Smooth muscle cell (in vitro differentiated cells): ENCODE measurements at regions not wholly inside any gene's neighbourhood (a gene's known extent, or its start where the extent isn't known, plus 50 kb on each side); places are given as distances from the start of the nearest gene placed in this dataset.

Experiments used
- DNase-seq: peaks from one replicate; lab custom pipeline; 2025; ENCODE audit not compliant: unreplicated experiment; lab: John Stamatoyannopoulos, UW
- H2AFZ ChIP-seq: fragments of 200-600 bp; sonication (generic); 2 replicates; pipeline ENCODE4 v1.6.0; 2016; ENCODE audit warnings: antibody characterized with exemption, low read depth, mild to moderate bottlenecking
- H3F3A ChIP-seq: fragments of 200-600 bp; sonication (generic); 2 replicates; pipeline ENCODE4 v1.6.0; 2017; ENCODE audit warnings: antibody characterized with exemption, low read depth
- H3K27ac ChIP-seq: fragments of 200-600 bp; sonication (generic); 2 replicates; pipeline ENCODE4 v1.5.1; 2016; ENCODE audit warnings: low read depth, mild to moderate bottlenecking
- H3K27me3 ChIP-seq: fragments of 200-600 bp; sonication (generic); 2 replicates; pipeline ENCODE4 v1.6.1; 2016; ENCODE audit warnings: low read depth, mild to moderate bottlenecking
- H3K36me3 ChIP-seq: fragments of 200-600 bp; sonication (generic); 2 replicates; pipeline ENCODE4 v1.5.1; 2016; ENCODE audit warnings: low read depth
- H3K4me1 ChIP-seq: fragments of 200-600 bp; sonication (generic); 2 replicates; pipeline ENCODE4 v1.5.1; 2016; ENCODE audit warnings: low read depth
- H3K4me2 ChIP-seq: fragments of 200-600 bp; sonication (generic); 2 replicates; pipeline ENCODE4 v1.6.0; 2016; ENCODE audit warnings: mild to moderate bottlenecking
- H3K4me3 ChIP-seq: fragments of 200-600 bp; sonication (generic); 2 replicates; pipeline ENCODE4 v1.5.1; 2016; ENCODE audit warnings: mild to moderate bottlenecking
- H3K79me2 ChIP-seq: fragments of 200-600 bp; sonication (generic); 2 replicates; pipeline ENCODE4 v1.6.0; 2016; ENCODE audit warnings: low read depth, mild to moderate bottlenecking
- H3K9ac ChIP-seq: fragments of 200-600 bp; sonication (generic); 2 replicates; pipeline ENCODE4 v1.6.0; 2016; ENCODE audit warnings: low read depth
- H3K9me3 ChIP-seq: fragments of 200-600 bp; sonication (generic); replicated peaks from 2 replicates; pipeline ENCODE4 v1.5.1; 2016; ENCODE audit warnings: low read depth
- H4K20me1 ChIP-seq: fragments of 200-600 bp; sonication (generic); 2 replicates; pipeline ENCODE4 v1.6.0; 2016; ENCODE audit warnings: low read depth
- WGBS: methylation state at CpG from one replicate; pipeline ENCODE4 v1.1.7; 2016; ENCODE audit warnings: low lambda C conversion rate; 5-methylcytosine and 5-hydroxymethylcytosine counted together
- TF ChIP-seq, protein P1 (sequence below): fragments of 200-600 bp; sonication (generic); IDR thresholded peaks from 2 replicates; pipeline ENCODE4 v1.5.1; 2017; ENCODE audit warnings: borderline replicate concordance, mild to moderate bottlenecking, antibody characterized with exemption; ENCODE audit not compliant: insufficient read depth, poor library complexity, severe bottlenecking

DNA sequence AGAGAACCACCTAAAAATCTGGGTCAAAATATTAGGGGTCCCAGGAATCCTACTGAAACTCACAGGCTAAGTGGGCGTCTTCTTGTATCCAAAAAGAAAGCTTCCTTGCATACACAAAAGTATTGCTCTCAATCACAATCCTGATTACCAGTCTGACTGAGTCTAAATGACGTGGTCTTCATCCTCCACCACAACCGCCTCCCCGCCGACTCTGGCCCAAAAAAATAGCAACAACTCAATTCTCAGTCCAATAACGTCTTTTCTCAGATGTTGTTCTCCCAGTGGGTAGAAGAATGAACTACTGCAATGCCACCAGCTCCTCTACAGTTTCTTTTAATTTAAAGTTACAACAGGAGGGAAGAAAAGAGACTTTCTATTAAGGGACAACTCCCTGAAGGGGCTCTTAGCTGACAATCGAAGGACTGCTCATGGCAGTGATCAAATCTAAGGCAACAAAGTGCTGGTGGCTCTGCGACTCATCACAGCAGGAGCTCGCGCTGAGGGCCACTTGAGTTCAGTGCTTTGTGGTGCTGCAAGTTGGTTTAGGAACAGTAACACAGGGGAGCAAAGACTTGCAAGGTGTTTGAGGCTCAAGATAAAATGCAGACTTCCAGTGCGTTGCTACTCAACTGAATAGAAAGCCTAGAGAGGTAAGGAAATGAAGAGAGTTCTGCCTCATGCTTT lies 394.1 kb downstream of the BCAT1 start:
- H3K4me1 ChIP-seq: peaks cover 37% of the 10 kb centered on the region
- H3K27ac ChIP-seq: no peak overlapping the region
- WGBS: 77% methylated on average over 11 of the region's 11 CpGs
- peak overlapping the region; percentile 43 for H3K4me2 ChIP-seq
- H3F3A ChIP-seq: peaks cover 3% of the 10 kb centered on the region
- peaks cover 100% of the 10 kb centered on the region for H3K79me2 ChIP-seq
- TF ChIP-seq, protein P1, sequence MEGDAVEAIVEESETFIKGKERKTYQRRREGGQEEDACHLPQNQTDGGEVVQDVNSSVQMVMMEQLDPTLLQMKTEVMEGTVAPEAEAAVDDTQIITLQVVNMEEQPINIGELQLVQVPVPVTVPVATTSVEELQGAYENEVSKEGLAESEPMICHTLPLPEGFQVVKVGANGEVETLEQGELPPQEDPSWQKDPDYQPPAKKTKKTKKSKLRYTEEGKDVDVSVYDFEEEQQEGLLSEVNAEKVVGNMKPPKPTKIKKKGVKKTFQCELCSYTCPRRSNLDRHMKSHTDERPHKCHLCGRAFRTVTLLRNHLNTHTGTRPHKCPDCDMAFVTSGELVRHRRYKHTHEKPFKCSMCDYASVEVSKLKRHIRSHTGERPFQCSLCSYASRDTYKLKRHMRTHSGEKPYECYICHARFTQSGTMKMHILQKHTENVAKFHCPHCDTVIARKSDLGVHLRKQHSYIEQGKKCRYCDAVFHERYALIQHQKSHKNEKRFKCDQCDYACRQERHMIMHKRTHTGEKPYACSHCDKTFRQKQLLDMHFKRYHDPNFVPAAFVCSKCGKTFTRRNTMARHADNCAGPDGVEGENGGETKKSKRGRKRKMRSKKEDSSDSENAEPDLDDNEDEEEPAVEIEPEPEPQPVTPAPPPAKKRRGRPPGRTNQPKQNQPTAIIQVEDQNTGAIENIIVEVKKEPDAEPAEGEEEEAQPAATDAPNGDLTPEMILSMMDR: no peak
- H3K36me3 ChIP-seq: no peaks in the 10 kb centered on the region
- no peaks in the 10 kb centered on the region for H3K27me3 ChIP-seq
- DNase-seq: no peak
- H3K9ac ChIP-seq: no peak overlapping the region
- H3K9me3 ChIP-seq: no peaks in the 10 kb centered on the region
- H3K4me3 ChIP-seq: no peak overlapping the region
- H4K20me1 ChIP-seq: no peaks in the 10 kb centered on the region
- H2AFZ ChIP-seq: no peak overlapping the region

DNA sequence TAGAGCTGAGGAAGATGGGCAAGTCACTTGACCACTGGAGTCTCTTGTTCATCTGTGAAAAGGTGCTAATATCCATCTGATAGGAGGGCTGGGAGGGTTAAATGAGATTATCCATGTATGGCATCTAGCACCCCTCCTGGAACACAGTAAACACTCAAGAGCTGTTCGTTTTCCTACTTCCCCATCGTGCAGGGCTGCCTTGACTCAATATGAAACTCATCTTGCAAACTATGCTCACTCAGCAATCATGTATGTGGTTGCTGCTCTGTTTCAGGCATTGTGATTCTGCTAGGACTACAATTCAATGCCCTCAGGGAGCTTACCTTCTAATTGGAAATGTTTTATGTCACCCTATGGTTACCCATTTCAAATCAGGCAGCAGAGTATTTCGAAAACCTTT lies 395.6 kb downstream of the BCAT1 start:
- H3F3A ChIP-seq: no peaks in the 10 kb centered on the region
- TF ChIP-seq, protein P1: no peak
- no peaks in the 10 kb centered on the region for H3K9me3 ChIP-seq
- H3K36me3 ChIP-seq: no peaks in the 10 kb centered on the region
- no peak overlapping the region for H3K27ac ChIP-seq
- no peak overlapping the region for H2AFZ ChIP-seq
- H4K20me1 ChIP-seq: no peaks in the 10 kb centered on the region
- no peak for DNase-seq
- H3K27me3 ChIP-seq: no peaks in the 10 kb centered on the region
- WGBS: 96% methylated on average over 3 of the region's 3 CpGs
- H3K4me1 ChIP-seq: peaks cover 28% of the 10 kb centered on the region
- no peak overlapping the region for H3K9ac ChIP-seq
- peaks cover 100% of the 10 kb centered on the region for H3K79me2 ChIP-seq
- H3K4me3 ChIP-seq: no peak overlapping the region
- no peak overlapping the region for H3K4me2 ChIP-seq

DNA sequence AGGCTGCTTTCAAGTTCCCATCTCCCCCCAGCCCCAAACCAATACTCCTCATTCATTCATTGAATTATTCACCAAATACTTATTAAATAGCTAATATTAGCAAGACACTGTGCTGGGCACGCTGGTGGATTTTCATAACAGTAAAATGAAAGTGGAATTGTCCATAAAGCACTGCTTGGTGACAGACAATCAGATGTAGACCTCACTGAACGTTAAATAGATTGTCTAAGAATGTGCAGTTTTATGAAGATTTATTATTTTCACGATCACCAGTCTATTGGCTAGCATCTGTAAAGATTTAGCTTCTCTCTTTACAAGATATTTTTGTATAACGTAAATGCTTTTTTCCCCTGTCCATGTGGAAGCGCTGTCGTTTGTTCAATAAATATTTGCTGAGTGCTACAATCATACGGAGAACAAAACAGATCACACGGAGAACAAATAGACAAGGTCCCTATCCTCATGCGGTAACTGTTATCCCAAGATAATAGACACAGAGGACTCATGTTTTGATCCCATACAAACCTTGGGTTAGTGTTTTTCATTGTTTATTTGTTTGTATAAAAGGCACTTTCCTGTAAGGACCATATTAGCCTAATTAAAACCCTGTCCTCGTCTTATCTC lies 397.6 kb downstream of the BCAT1 start:
- Histone ChIP-seq H3K4me2 (peak overlapping the region; percentile 70), H2AFZ (peak overlapping the region; percentile 68), H3K36me3 (no peaks in the 10 kb centered on the region), H3F3A (no peaks in the 10 kb centered on the region), H3K9me3 (no peaks in the 10 kb centered on the region), H3K9ac (peak overlapping the region; percentile 48), H4K20me1 (no peaks in the 10 kb centered on the region), H3K27me3 (no peaks in the 10 kb centered on the region), H3K4me1 (peaks cover 28% of the 10 kb centered on the region), H3K4me3 (peak overlapping the region; percentile 13), H3K79me2 (peaks cover 97% of the 10 kb centered on the region), H3K27ac (peak overlapping the region; percentile 29)
- TF ChIP-seq, protein P1: no peak
- DNase-seq: no peak
- WGBS: 60% methylated on average over 10 of the region's 10 CpGs
